Kidney epithelial cell (primary cell): ENCODE measurements at regions not wholly inside any gene's neighbourhood (a gene's known extent, or its start where the extent isn't known, plus 50 kb on each side); places are given as distances from the start of the nearest gene placed in this dataset.

ENCODE experiments used
- DNase-seq: peaks from one replicate; pipeline ENCODE4 v3.0.0-alpha.2; 2010; ENCODE audit warnings: low read depth
- H3K27me3 ChIP-seq: 2 replicates; pipeline ENCODE4 v1.6.0; 2011; ENCODE audit warnings: low read length; ENCODE audit not compliant: control insufficient read depth, insufficient read depth
- H3K36me3 ChIP-seq: 2 replicates; pipeline ENCODE4 v1.5.1; 2011; ENCODE audit warnings: low read length; ENCODE audit not compliant: control insufficient read depth, insufficient read depth
- H3K4me3 ChIP-seq: 2 replicates; pipeline ENCODE4 v1.5.1; 2011; ENCODE audit warnings: low read depth, mild to moderate bottlenecking, control low read depth, low read length
- CTCF ChIP-seq: IDR thresholded peaks from 2 replicates; pipeline ENCODE4 v1.5.1; 2011; ENCODE audit warnings: mild to moderate bottlenecking, moderate library complexity, low read length, control low read depth, inconsistent platforms; ENCODE audit not compliant: insufficient read depth, poor library complexity, severe bottlenecking

- no peak for TF ChIP-seq CTCF
- Histone ChIP-seq H3K27me3 (no peaks in the 10 kb centered on the region), H3K36me3 (no peaks in the 10 kb centered on the region), H3K4me3 (no peak overlapping the region)
- DNase-seq = no peak
These were observed 678.2 kb downstream of the ADGRL2 start for GRCh38 chr1:82478916-82479315.

GRCh38 chr1:82472489-82473131 lies 671.9 kb downstream of the ADGRL2 start:
- H3K36me3 ChIP-seq = no peaks in the 10 kb centered on the region
- no peaks in the 10 kb centered on the region for H3K27me3 ChIP-seq
- no peak for TF ChIP-seq CTCF
- no peak for DNase-seq
- no peak overlapping the region for H3K4me3 ChIP-seq

GRCh38 chr1:82466891-82467290 lies 666.2 kb downstream of the ADGRL2 start:
- Histone ChIP-seq H3K4me3 (no peak overlapping the region), H3K27me3 (no peaks in the 10 kb centered on the region), H3K36me3 (no peaks in the 10 kb centered on the region)
- TF ChIP-seq CTCF = no peak
- no peak for DNase-seq

GRCh38 chr1:82466416-82466815 lies 665.7 kb downstream of the ADGRL2 start:
- no peak for TF ChIP-seq CTCF
- Histone ChIP-seq H3K4me3 (no peak overlapping the region), H3K36me3 (no peaks in the 10 kb centered on the region), H3K27me3 (no peaks in the 10 kb centered on the region)
- no peak for DNase-seq

- DNase-seq = no peak
- no peaks in the 10 kb centered on the region for H3K27me3 ChIP-seq
- no peak for TF ChIP-seq CTCF
These were observed 664.3 kb downstream of the ADGRL2 start for GRCh38 chr1:82465024-82465423.

GRCh38 chr1:82464362-82465001 lies 663.7 kb downstream of the ADGRL2 start:
- H3K36me3 ChIP-seq = no peaks in the 10 kb centered on the region
- no peak overlapping the region for H3K4me3 ChIP-seq
- no peak for DNase-seq
- no peaks in the 10 kb centered on the region for H3K27me3 ChIP-seq
- no peak for TF ChIP-seq CTCF

More at GRCh38 chr1:82465024-82465423, 664.3 kb downstream of the ADGRL2 start:
- Histone ChIP-seq H3K36me3 (no peaks in the 10 kb centered on the region), H3K4me3 (no peak overlapping the region)
